Neural progenitor cell (in vitro differentiated cells): ENCODE measurements at regions not wholly inside any gene's neighbourhood (a gene's known extent, or its start where the extent isn't known, plus 50 kb on each side); places are given as distances from the start of the nearest gene placed in this dataset.

Source experiments
- CTCF ChIP-seq: fragments of 200-600 bp; sonication (generic); IDR thresholded peaks from 2 replicates; pipeline ENCODE4 v1.5.1; 2017; ENCODE audit warnings: antibody characterized with exemption, mild to moderate bottlenecking
- EZH2phosphoT487 ChIP-seq: fragments of 200-600 bp; sonication (generic); IDR thresholded peaks from 2 replicates; pipeline ENCODE4 v1.6.1; 2017; ENCODE audit warnings: antibody characterized with exemption

GRCh38 chr9:87184956-87185642, 237.8 kb upstream of the GAS1 start:
- TF ChIP-seq CTCF: no peak
- TF ChIP-seq EZH2phosphoT487: no peak
